H1 (cell line): ENCODE measurements at regions not wholly inside any gene's neighbourhood (a gene's known extent, or its start where the extent isn't known, plus 50 kb on each side); places are given as distances from the start of the nearest gene placed in this dataset.

Experiments used
- POLR2A ChIP-seq, 2 experiments: IDR thresholded peaks; 1 replicate in 1 of 2; 2 replicates in 1 of 2; pipeline ENCODE4 v1.6.1; 2011; ENCODE audit warnings: low read depth in 2 of 2, low read length in 2 of 2, mild to moderate bottlenecking in 2 of 2; ENCODE audit errors: control extremely low read depth in 1 of 2
- SP1 ChIP-seq: IDR thresholded peaks from 2 replicates; pipeline ENCODE4 v1.6.1; 2011; ENCODE audit warnings: low read depth, low read length

GRCh38 chr12:65528127-65528526 lies 249.6 kb downstream of the MSRB3 start (continued):
- TF ChIP-seq POLR2A (IDR thresholded peaks at IDR 0.05; ENCODE audit: control extremely low read depth in 1 of 2, low read depth in 2 of 2, low read length in 2 of 2) (no peak), SP1 (no peak)
